ENCODE measurements at regions not wholly inside any gene's neighbourhood (a gene's known extent, or its start where the extent isn't known, plus 50 kb on each side); places are given as distances from the start of the nearest gene placed in this dataset.

- POLR2A ChIA-PET (ENCODE audit: low non-redundant PET) = no interaction called here
- TF ChIP-seq CTCF (conservative IDR thresholded peaks at IDR 0.05; ENCODE audit: low read depth) = no peak
Measured at GRCh38 chr14:96674121-96674520, 123.1 kb upstream of the VRK1 start.

DNA sequence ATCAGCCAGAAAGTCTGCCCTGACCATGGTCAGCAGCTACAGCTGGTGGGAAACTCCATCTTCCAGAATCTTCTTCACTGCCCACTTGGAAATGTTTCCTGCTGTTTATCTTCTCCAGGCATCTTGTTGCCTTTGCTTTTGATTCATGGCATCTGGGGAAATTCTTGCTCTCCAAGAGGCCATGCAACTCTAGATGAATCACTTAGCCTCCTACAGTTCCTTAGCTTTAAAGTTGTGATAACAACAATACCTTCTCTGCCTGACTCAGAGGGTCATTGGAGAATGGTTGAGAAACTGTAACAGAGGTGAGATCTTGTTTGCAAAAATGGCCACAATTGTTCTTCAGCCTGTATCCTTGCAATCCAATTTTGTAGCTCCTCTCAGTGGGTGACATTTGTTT is 121.0 kb upstream of the VRK1 start:
- DNase-seq (ENCODE audit: low spot score) = no peak
- no peak for TF ChIP-seq CTCF (conservative IDR thresholded peaks at IDR 0.05; ENCODE audit: low read depth)
- CTCF ChIA-PET = interaction anchor here (0.6 kb wide), 1 partner anchor 65 kb away, joined by 3 read pairs; no protein-coding TSS in a partner anchor

More at GRCh38 chr14:96674121-96674520, 123.1 kb upstream of the VRK1 start:
- DNase-seq (ENCODE audit: low spot score) = no peak
- no peak overlapping the region for H3K27ac ChIP-seq
- CTCF ChIA-PET = interaction anchor here (0.7 kb wide), 1 partner anchor 992 kb away, joined by 3 read pairs; no protein-coding TSS in a partner anchor

DNA sequence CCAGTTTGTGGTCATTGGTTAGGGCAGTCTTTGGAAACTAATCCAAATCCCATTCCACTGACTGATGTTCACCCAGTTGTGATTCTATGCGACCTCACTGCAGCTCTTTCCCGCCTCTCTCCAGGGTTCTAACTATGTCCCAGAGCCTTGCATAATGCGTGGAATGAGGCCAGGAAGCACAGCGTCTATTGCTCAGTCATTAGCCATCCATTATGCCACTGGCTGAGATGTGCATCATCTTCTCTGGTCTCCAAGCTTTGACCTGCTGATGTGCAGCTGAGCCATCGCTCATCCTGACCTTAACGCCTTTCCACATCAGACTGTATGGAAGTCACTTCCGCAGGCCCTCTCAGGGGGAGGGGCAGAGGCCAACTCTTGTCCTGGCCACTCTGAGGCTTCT is 115.4 kb upstream of the VRK1 start:
- ChIA-PET CTCF (no interaction called here), POLR2A (ENCODE audit: low non-redundant PET) (no interaction called here)
- no peak for DNase-seq (ENCODE audit: low spot score)
- TF ChIP-seq CTCF (conservative IDR thresholded peaks at IDR 0.05; ENCODE audit: low read depth) = no peak
- no peak overlapping the region for H3K27ac ChIP-seq

More for the DNA sequence above, 121.0 kb upstream of the VRK1 start:
- POLR2A ChIA-PET (ENCODE audit: low non-redundant PET) = no interaction called here
- no peak overlapping the region for H3K27ac ChIP-seq

DNA sequence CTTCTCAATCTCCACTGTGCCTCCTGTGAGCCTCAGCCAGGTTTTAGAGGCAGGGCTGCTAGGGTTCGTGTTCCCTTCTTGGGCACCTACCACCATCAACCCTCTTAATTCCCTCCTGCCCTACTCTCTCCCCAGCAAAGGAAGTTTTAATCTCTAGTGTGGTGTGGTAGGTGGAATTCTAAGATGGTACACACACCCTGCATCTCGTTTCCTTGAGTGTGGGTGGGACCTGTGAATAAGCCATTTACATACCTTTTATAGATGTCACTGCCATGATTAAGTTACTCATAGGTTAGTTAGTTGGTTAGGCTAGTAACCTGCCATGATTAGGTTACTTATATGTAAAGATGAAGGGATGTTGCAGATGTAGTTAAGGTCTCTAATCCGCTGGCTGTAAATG is 114.8 kb upstream of the VRK1 start:
- DNase-seq (ENCODE audit: low spot score) = no peak
- no peak overlapping the region for H3K27ac ChIP-seq
- ChIA-PET CTCF (interaction anchor here (0.6 kb wide), 1 partner anchor 238 kb away, joined by 3 read pairs; no protein-coding TSS in a partner anchor), POLR2A (ENCODE audit: low non-redundant PET) (no interaction called here)
- no peak for TF ChIP-seq CTCF (conservative IDR thresholded peaks at IDR 0.05; ENCODE audit: low read depth)

- no peak for DNase-seq (ENCODE audit: low spot score)
- no peak for TF ChIP-seq CTCF (conservative IDR thresholded peaks at IDR 0.05; ENCODE audit: low read depth)
- POLR2A ChIA-PET (ENCODE audit: low non-redundant PET) = no interaction called here
- CTCF ChIA-PET = interaction anchor here (0.5 kb wide), 1 partner anchor 84 kb away, joined by 4 read pairs; no protein-coding TSS in a partner anchor
- H3K27ac ChIP-seq = no peak overlapping the region
Measured at GRCh38 chr14:96683562-96684289, 113.5 kb upstream of the VRK1 start.

GRCh38 chr14:96686126-96686525 is 111.1 kb upstream of the VRK1 start:
- TF ChIP-seq CTCF (conservative IDR thresholded peaks at IDR 0.05; ENCODE audit: low read depth) = no peak
- no peak for DNase-seq (ENCODE audit: low spot score)
- ChIA-PET POLR2A (ENCODE audit: low non-redundant PET) (no interaction called here), CTCF (no interaction called here)
- no peak overlapping the region for H3K27ac ChIP-seq

Measured in RWPE1 (cell line).